ENCODE measurements at regions not wholly inside any gene's neighbourhood (a gene's known extent, or its start where the extent isn't known, plus 50 kb on each side); places are given as distances from the start of the nearest gene placed in this dataset.

DNA sequence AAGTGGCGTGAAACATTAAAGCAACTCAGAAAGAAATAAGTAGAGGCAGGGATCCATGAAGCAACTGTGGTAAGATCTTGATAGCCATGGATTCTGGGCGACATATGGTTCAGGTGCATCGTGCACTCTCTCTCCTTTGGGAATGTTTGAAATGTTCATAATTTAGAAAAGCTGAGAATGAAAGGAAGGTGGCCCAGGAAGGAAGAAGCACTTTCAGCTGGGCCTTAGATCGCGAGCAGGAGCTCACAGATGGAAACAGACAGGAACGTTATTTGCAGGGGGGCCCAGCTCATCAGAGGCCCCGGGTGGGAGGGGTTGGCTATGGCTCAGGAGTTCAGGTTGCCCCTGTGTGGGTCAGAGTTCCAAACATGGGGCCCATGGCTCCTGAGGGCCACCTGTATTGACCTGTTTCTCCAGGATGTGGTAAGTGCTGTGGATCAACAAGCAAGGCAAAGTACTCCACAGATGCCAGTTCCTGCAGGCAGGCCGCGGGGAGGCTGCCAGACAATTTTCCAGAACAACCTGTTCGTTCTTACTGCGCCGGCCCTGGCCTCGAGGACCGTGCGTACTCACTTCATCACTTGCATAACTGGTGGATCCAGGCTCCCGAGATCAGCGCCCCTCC lies 253.2 kb downstream of the TOMM20 start:
- no peak for DNase-seq

DNA sequence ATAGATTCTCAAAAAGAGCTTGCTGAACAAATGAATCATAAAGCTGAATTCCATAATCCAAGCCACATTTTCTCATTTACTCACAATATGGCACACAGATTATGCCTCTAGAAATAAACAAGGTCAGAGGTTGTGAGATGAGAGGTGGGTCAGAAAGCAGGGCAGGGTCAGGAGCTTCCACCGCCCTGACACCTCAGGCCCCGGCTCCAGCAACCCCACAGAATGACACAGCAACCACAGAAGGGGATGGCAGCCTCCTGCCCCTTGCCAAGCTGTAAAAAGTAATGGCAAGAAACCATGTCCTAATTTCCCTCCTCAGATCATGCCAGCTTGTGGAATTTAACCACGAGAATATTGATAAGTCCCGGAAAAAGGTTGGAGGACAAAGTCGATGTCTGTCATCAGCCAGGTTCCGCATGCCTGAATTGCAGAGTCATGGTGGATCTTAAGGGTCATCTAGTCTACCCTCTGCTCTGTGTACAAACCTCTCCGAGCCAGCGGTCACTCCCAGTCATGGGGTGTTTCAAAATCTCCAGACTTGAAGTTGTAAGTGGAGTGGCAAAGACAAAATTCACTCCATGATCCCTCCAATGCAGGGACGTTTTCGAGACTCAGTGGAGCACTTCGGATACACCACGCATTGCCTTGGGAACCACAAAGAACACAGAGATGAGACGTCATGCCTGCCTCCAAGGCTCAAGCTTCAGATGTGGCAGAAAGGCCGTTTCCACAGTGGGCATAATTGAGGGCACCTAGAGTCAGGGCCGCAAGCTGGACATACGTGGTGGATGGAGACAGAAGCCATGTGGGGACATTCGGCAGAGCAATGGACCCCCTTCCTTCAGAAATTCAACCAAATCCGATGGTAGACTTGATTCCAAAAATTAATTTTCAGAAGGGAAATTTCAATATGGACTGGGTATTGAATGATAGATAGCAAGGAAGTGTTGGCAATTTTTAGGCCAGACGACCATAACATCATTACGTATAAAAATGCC lies 254.0 kb downstream of the TOMM20 start:
- DNase-seq: no peak

DNA sequence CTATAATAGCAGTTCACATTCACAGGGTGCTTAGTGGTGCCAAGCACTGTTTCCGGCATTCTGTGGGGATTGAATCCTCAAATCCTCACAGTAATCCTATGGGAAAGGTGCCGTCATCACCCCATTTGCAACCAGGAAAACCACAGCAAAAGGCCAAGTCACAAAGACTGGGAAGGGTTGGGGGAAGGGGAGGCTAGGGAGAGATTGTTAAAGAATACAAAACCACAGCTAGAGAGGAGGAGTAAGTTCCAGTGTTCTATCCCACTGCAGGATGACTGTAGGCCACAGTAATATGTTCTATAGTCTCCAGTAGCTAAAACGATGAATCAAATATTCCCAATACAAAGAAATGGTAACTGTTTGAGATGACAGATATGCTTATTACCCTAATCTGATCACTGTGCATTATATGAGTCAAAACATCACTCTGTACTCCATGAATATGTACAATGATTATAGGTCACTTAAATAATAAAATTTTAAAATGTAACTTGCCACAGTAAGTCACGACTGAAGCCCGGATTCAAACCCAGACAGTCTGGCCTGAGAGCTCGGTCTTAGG lies 256.8 kb downstream of the TOMM20 start:
- no peak for DNase-seq

DNA sequence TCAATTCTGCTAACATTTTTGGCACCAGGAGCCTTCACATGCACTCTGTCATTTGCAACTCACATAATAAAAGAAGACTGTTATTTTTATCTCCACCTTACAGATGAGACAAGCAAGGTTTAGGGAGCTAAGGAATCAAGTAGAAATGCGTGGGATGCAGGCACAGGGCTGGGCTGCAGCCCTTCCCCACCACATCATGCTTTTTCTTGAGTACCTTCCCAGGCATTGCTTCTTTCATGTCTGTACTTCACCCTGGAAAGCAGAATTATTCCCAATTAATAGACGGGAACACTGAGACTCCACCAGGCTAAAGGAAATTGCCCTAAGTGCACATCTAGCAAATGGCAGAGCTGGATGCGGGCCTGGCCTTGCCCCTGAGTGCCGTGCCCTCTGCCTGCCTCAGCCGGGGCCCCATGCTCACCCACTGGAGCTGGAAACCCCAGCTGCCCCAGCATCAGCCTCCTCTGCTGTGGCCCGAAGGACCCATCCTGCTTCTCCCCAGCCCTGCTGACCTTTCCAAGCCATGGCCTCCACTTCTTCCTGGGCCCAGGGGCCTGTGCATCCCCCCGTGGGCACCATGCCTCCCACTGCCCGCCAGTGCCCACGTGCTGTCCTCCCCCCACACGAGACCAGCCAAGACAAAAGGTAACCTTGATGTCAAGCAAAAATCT lies 257.5 kb downstream of the TOMM20 start:
- no peak for DNase-seq

DNA sequence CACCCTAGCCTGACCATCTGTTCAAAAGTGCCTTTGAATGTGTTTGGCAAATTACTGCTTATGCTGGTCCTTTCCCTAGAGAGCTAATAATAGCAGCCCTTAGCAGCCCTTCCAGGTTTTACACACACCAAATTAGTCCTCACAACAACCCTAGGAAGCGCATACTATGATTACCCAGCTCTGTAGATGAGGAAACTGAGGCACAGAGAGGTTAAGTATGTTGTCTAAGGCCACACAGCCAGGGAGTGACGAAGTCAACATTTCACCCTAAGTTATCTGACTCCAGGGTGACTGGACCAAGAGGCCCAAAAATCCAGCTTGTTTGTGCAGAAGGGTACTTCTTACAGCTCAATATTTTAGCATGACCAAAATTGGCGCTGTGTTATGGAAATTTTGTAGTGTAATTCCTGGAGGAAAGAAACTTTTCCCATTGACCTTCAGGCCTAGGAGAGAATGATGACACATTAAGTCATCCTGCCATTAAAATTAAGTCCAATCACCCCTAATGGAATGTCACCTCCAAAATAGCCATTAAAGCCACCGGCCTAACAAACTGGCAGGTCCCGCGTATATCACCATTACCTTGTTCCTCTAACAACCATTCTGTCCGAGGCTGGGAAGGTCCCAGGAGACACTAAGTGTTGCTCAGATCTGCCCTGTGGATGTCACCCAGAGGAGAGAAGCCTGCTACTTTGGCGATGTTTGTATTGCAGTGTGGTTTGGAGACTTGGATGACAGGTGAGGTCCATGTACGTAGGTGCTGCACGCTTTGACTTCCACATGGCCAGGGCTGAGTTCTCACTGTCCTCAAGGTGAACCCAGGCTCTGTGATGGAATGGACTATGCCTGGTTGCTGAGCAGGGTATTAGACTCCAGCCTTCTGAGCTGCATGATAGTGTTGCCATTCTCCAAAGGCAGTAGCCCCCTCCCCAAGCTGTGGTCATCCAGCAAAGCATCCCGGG lies 258.3 kb downstream of the TOMM20 start:
- no peak for DNase-seq

DNA sequence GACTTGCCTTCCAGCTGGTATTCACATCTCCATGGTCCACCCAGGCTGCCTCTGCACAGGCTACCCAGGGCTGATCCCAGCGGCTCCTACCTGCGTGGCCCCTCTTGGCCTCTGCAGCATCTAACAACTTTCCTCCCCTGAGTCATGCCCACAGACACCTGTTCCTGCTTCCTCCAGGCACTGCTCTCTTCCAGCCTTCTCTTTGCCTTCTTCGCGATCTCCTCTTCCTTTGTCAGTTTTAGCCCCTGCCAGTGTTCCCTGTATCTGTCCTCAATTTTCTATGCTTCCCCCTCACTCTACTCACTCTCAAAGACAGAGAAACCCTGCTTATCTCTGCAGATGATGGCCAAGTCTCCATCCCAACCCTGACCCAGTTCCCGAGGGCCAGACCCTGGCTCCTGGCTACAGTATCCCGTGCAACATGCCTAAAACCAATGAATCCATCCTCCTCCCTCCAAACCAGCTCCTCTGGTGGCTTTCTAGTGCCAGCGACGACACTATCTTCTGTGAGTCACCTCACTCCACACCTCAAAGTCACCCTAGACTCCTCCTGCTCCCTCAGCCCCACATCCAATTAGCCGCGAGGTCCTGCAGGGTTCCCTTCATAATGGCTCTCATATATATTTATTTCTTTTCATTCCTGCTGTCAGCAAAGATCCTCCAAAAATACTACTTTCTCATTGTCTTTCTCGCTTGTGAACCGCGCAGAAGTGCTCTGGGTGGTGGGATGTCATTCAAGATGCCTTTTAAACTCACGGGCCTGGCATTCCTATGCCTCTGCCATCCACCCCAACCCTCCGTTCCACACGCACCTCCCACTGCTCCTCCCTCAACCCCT lies 259.2 kb downstream of the TOMM20 start:
- DNase-seq: no peak

DNA sequence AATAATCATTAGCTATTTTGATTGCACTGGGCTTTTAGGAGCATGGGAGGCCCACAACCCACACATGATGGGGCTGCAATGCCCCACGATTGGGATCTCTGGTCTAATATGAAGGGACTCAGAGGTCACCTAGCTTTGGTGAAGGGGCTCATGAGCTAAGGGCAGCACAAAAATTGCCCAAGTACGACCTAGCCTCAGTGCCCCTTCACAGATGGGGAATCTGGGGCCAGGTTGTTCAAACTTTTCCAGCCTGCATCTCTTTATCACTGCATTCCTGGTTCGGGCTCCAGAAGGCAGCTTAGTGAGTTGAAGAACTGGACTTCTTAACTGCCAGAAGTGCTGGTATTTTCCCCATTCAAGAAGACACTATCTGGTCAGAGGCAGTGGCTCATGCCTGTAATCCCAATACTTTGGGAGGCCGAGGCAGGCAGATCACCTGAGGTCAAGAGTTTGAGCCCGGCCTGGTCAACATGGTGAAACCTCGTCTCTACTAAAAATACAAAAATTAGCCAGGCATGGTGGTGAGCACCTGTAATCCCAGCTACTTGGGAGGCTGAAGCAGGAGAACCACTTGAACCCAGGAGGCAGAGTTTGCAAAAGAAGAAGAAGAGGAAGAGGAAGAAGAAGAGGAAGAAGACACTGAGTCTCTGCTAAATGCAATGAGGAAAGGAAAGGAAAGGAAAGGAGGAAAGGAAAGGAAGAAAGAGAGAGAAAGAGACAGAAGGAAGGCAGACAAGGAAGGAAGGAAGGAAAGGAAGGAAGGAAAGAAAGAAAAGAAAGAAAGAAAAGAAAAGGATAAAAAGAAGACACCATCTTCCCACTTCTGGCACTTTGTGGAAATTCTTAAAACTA lies 258.5 kb upstream of the IRF2BP2 start:
- no peak for DNase-seq

DNA sequence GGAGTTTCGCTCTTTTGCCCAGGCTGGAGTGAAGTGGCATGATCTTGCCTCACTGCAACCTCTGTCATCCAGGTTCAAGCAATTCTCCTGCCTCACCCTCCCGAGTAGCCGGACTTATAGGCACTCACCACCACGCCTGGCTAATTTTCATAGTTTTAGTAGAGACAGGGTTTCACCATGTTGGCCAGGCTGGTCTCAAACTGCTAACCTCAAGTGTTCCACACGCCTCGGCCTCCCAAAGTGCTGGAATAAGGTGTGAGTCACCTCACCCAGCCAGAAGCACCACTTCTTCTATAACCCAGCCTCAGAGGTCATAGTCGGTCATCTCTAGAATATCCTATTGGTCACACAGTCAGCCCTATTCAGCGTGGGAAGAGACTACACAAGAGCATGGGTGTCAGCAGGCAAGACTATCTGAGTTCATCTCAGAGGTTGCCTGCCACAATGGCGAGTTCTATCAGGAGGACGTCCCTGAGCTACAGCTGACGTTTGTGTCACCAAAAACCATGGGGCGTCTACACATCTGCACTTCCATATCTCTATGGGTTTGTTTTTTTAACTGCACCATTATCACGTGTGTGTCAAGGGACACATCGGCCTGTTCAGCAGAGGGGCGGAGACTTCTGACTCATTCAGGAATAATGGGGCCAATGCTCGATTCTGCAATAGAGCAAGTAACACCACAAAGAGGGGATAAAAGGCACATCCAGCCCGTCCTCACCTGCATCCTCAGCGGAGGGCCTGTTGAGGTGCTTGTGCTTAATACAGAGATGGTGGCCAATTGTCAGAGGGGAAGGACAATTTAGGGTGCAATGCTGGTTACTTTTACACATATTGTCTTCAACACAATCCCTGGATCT lies 256.3 kb upstream of the IRF2BP2 start:
- DNase-seq: no peak

DNA sequence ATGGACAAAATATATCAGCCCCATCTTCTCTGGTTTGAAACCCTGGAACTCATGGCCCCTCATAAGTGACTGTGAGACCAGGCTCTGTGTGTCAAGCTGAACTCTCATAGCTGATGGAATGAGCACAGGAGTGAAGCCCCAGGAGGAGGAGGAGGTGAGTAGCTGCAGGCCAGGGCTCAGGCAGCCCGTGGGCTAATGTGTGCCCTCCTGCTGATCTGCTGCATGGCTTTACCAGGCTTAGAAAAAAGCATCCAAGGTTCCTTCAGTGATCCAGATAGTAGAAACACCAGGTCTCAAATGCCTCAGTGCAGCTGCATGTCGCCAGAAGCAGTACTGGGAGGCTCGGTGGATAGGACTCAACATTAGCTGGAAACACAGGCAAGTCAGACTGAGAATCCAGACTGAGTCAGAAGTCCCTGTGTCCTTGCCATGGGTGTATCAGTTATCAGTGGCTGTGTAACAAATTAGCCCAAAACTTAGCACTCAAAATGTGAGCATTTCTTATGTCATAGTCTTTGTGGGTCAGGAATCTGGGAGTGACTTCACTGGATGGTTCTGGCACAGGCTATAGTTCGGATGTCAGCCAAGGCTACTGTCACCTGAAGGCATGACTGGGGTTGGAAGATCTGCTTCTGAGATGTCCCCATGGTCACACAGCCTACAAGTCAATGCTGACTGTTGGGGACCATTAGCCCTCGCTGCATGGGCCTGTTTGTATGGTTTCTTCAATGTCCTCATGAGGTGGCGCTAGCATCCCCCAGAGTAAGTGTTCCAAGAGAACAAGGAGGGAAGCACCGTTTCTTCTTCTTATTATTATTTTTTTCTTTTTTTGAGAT lies 255.4 kb upstream of the IRF2BP2 start:
- DNase-seq: no peak

DNA sequence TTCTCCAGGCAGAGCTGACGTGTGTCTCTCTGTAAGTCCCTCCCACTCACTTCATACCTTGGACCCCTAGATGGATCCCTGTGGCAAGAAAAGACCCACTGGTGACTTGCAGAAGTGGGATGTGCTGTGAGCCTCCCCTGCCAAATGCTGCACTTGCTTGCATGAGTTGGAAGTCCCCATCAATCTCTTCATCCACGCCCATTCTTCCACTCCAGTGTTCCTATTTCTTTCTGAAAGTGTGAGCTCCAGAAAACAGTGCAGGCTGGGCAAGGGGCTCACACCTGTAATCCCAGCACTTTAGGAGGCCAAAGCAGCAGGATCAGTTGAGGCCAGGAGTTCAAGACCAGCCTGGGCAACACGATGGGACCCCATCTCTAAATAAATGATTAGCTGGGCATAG lies 254.1 kb upstream of the IRF2BP2 start:
- no peak for DNase-seq

DNA sequence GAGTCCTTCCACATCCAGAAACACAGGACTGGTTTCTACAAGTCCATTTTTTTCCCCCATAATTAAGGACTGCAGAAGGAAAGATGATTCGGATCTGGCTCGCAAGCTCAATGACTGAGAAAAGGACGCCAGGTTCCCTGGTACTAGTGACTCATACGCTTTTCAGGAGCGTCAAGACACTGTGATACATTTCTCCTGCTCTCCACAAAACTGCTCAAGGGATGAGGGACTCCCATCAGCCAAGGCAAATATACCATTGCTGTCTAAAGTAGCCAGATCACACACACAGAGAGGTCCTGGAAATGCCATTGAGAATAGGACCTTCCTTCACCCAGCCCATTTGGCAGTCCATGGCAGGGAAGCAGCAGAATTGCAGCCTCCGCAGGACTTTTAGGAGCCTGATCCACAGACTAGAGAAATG lies 253.6 kb upstream of the IRF2BP2 start:
- DNase-seq: no peak

DNA sequence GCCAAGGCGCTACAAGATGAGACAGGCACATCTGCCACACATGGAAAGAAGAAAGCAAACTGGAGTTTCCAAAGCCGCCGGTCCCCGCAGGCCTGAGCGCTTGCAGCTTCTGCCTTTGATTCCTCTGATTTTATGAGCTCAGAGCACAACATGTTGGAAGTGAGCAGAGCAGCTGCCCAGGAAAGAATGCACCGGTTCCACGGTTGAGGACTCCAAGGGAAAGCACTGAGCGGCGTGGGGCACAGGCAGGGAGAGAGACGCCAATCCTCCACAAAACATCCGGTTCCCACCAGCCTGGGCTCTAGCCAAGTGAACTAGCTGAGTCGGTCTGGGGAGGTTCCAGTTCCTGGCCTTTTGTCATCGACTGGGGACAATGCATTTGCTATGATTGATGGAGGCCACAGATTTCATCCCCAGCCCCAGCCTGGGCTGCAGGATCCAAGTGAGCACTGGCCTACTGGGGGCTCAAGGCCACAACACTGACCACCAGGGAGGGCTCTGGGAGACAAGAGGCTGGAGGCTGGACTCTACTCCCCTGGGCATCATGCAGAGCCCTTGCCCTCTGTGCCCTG lies 253.1 kb upstream of the IRF2BP2 start:
- no peak for DNase-seq

DNA sequence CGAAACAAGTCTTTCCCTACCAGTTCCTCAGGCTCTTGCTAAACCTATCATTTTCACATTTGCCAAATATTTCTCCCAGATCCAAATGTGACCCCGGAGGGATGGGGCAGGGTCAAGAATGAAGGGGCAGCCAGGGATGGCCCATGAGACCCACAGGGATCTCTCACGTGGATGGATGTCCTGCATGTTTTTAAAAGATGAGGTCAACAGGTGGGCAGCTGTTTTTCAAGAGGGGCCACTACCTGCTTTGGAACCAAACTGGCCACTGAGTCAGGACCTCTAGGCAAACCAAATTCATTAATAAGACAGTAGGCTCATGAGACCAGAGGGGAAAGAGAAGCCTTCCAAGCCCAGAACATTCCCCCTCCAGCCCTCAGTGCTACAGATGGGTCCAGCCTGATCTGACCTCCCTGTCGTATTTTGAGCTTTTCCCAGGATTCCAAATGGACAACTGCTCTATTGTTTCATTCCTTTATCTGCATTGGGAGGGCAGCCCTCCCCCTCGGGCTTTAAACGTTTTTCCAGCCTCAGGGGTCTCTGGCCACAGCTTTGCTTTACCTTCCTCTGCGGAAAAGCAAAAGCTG lies 252.5 kb upstream of the IRF2BP2 start:
- DNase-seq: no peak

DNA sequence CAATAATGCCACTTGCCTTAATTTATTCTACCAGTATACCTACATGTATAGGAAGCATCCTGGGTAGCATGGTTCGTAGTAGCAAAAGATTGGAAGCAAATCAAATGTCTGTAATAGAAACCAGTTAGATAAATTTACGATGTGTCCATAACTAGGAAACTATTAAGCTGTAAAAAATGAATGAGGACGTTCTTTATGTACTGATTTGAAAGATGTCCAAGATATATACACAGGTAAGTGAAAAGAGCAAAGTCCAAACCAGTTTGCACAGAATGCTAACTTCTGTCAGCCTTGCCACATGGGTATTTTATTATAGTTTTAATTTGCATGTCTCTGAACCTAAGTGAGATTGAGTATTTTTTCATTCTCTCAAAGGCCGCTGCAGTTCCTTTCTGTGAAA lies 251.8 kb upstream of the IRF2BP2 start:
- DNase-seq: no peak

DNA sequence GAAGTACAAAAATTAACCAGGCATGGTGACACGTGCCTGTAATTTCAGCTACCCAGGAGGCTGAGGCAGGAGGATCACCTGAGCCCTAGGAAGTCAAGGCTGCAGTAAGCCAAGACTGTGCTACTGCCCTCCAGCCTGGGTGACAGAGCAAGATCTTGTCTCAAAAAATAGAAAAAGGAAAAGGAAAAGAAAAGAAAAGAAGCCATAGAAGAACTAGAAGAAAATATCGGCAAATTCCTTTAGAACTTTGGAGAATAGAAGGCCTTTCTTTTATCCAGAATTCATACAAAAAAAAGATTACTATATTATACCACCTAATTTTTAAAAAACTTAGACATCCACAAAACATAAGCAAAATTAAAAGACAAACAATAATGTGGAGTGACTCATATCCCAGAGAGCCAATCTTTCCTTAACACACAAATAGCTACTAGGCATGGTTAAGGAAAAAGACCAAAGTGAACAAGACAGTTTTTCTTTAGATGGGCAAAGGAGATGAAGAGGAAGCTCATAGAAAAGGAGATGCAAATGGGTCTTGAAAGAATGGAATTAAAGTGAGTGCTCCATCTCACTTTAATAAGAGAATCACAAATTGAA lies 251.1 kb upstream of the IRF2BP2 start:
- no peak for DNase-seq

DNA sequence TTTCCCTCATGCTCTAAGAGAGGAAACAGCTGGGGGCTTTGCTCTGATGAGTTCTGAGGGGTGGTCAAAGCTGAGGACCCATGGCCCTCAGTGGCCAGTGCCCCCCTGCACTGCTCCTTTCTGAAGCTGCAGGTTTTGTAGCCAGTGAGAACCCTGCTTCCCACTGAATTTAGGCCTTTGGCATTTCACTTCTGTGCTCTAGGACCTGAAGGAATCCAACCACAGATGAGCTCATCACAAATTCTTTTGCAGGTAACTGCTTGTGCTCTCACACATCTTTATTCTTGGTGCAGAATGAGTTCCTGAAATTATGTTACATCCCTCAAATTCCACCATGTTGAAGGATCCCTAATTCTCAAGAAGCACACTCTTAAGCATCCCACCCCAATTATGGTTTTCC lies 248.7 kb upstream of the IRF2BP2 start:
- no peak for DNase-seq

DNA sequence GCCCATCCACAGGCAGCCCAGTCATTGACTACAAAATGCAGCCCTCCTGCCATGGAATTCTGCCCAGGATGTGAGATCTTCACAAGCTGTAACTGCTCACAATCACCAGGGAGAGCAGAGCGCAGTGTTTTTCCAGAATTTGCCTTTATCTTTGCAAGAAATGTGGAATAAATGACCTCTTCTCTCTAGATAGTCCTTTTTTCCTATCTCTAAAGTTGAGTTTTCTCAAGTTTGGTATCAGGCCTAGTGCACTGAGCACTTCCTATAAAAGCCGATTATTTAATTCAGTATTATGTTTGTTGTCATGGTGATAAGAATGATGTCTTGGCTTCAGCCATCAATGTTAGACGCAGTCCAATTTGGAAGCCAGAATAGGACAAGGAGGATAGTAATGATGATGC lies 246.9 kb upstream of the IRF2BP2 start:
- DNase-seq: no peak

Data from AML-193 (cell line).